Common myeloid progenitor, CD34-positive (primary cell): ENCODE measurements at regions not wholly inside any gene's neighbourhood (a gene's known extent, or its start where the extent isn't known, plus 50 kb on each side); places are given as distances from the start of the nearest gene placed in this dataset.

Experiments used
- CTCF ChIA-PET: fragments of 350-600 bp; sonication (Branson Sonifier 250); formaldehyde crosslinking; loops from one replicate; lab custom pipeline; 2021; ENCODE audit warnings: antibody characterized with exemption; lab: Charles Lee
- POLR2A ChIA-PET: fragments of 350-600 bp; sonication (Branson Sonifier 250); formaldehyde crosslinking; loops from one replicate; lab custom pipeline; 2021; ENCODE audit warnings: antibody characterized with exemption; lab: Charles Lee
- DNase-seq, 3 donors: peaks; one replicate each; pipeline versions ENCODE4 v3.0.0 to v3.0.0-alpha.2; 2013
- H3K27ac ChIP-seq, 2 experiments: 1 replicate in 1 of 2; 2 replicates in 1 of 2; pipeline ENCODE4 v1.7.0; 2013; ENCODE audit warnings: inconsistent platforms in 2 of 2, low read length in 2 of 2, mild to moderate bottlenecking in 2 of 2, low read depth in 1 of 2, moderate library complexity in 1 of 2; ENCODE audit not compliant: severe bottlenecking in 2 of 2, insufficient read depth in 1 of 2, poor library complexity in 1 of 2
- H3K27me3 ChIP-seq, 5 experiments: replicated peaks in 2 of 5; 1 replicate in 3 of 5; 2 replicates in 2 of 5; pipeline versions ENCODE4 v1.6.1 to v1.7.0; 2013; ENCODE audit warnings: low read length in 4 of 5, mild to moderate bottlenecking in 2 of 5, moderate library complexity in 2 of 5, inconsistent platforms in 1 of 5; ENCODE audit not compliant: insufficient read depth in 5 of 5, control insufficient read depth in 4 of 5
- H3K36me3 ChIP-seq, 4 experiments: 1 replicate in 2 of 4; 2 replicates in 2 of 4; pipeline versions ENCODE4 v1.6.1 to v1.7.0; 2013; ENCODE audit warnings: low read length in 3 of 4, control low read depth in 1 of 4, mild to moderate bottlenecking in 1 of 4; ENCODE audit not compliant: control insufficient read depth in 4 of 4, insufficient read depth in 4 of 4
- H3K4me1 ChIP-seq, 4 experiments: 1 replicate in 3 of 4; 2 replicates in 1 of 4; pipeline versions ENCODE4 v1.6.1 to v1.7.1; 2013; ENCODE audit warnings: low read length in 3 of 4, mild to moderate bottlenecking in 3 of 4, control low read depth in 1 of 4, inconsistent platforms in 1 of 4, moderate library complexity in 1 of 4; ENCODE audit not compliant: control insufficient read depth in 4 of 4, insufficient read depth in 4 of 4; ENCODE audit errors: control extremely low read depth in 1 of 4
- H3K4me3 ChIP-seq, 7 experiments: 1 replicate in 4 of 7; 2 replicates in 3 of 7; pipeline versions ENCODE4 v1.5.1 to v1.7.0; 2013; ENCODE audit warnings: mild to moderate bottlenecking in 7 of 7, low read length in 6 of 7, moderate library complexity in 6 of 7, inconsistent platforms in 2 of 7, low read depth in 2 of 7, control low read depth in 1 of 7; ENCODE audit not compliant: insufficient read depth in 4 of 7, control insufficient read depth in 1 of 7; ENCODE audit errors: extremely low read depth in 1 of 7
- H3K9me3 ChIP-seq, 5 experiments: 1 replicate in 4 of 5; 2 replicates in 1 of 5; pipeline versions ENCODE4 v1.6.1 to v1.7.1; 2013; ENCODE audit warnings: low read length in 4 of 5, mild to moderate bottlenecking in 2 of 5, inconsistent platforms in 1 of 5, low read depth in 1 of 5, moderate library complexity in 1 of 5; ENCODE audit not compliant: control insufficient read depth in 4 of 5, insufficient read depth in 2 of 5; ENCODE audit errors: control extremely low read depth in 1 of 5
- WGBS: methylation state at CpG from one replicate; pipeline ENCODE4 v1.1.5; 2013; ENCODE audit not compliant: insufficient coverage; 5-methylcytosine and 5-hydroxymethylcytosine counted together

GRCh38 chr1:96981181-96981580 lies 259.6 kb downstream of the PTBP2 start:
- Histone ChIP-seq H3K27ac (no peak overlapping the region), H3K9me3 (peaks cover 0 to 1% (median 0%) of the 10 kb centered on the region in 5 experiments), H3K4me1 (no peaks in the 10 kb centered on the region), H3K4me3 (no peak overlapping the region), H3K27me3 (no peaks in the 10 kb centered on the region), H3K36me3 (no peaks in the 10 kb centered on the region)
- CTCF ChIA-PET: interaction anchor here (1.0 kb wide), 1 partner anchor 11 kb away, joined by 3 read pairs; no protein-coding TSS in a partner anchor
- POLR2A ChIA-PET: no interaction called here
- no peak for DNase-seq

- Histone ChIP-seq H3K27ac (no peak overlapping the region), H3K4me3 (no peak overlapping the region), H3K4me1 (no peaks in the 10 kb centered on the region), H3K36me3 (no peaks in the 10 kb centered on the region), H3K27me3 (no peaks in the 10 kb centered on the region), H3K9me3 (peaks cover 0 to 1% (median 0%) of the 10 kb centered on the region in 5 experiments)
- no CpG with 5 or more reads among the region's 3 CpGs for WGBS
- POLR2A ChIA-PET: no interaction called here
- no peak for DNase-seq
- CTCF ChIA-PET: interaction anchor here (1.0 kb wide), 1 partner anchor 12 kb away, joined by 3 read pairs; no protein-coding TSS in a partner anchor
Observed at GRCh38 chr1:96982118-96982517, 260.5 kb downstream of the PTBP2 start.

- POLR2A ChIA-PET: no interaction called here
- WGBS: 85% methylated on average over 6 of the region's 8 CpGs
- Histone ChIP-seq H3K9me3 (peaks cover 0 to 1% (median 0%) of the 10 kb centered on the region in 5 experiments), H3K36me3 (no peaks in the 10 kb centered on the region), H3K4me3 (no peak overlapping the region), H3K27me3 (no peaks in the 10 kb centered on the region), H3K27ac (no peak overlapping the region), H3K4me1 (no peaks in the 10 kb centered on the region)
- CTCF ChIA-PET: no interaction called here
- no peak for DNase-seq
Observed at GRCh38 chr1:96983866-96984265, 262.3 kb downstream of the PTBP2 start.

GRCh38 chr1:96987186-96987703 lies 265.7 kb downstream of the PTBP2 start:
- ChIA-PET CTCF (no interaction called here), POLR2A (no interaction called here)
- WGBS: no CpG with 5 or more reads among the region's 5 CpGs
- Histone ChIP-seq H3K4me1 (no peaks in the 10 kb centered on the region), H3K9me3 (peaks cover 0 to 1% (median 0%) of the 10 kb centered on the region in 5 experiments), H3K36me3 (no peaks in the 10 kb centered on the region), H3K27me3 (no peaks in the 10 kb centered on the region), H3K27ac (no peak overlapping the region), H3K4me3 (no peak overlapping the region)
- DNase-seq: no peak

GRCh38 chr1:96989302-96989701 lies 267.7 kb downstream of the PTBP2 start:
- H3K27ac ChIP-seq: no peak overlapping the region
- H3K36me3 ChIP-seq: no peaks in the 10 kb centered on the region
- no peaks in the 10 kb centered on the region for H3K4me1 ChIP-seq
- DNase-seq: no peak
- WGBS: 100% methylated on average over 1 of the region's 2 CpGs
- H3K9me3 ChIP-seq: peaks cover 0 to 1% (median 0%) of the 10 kb centered on the region in 5 experiments
- ChIA-PET POLR2A (no interaction called here), CTCF (no interaction called here)
- H3K4me3 ChIP-seq: no peak overlapping the region
- no peaks in the 10 kb centered on the region for H3K27me3 ChIP-seq

GRCh38 chr1:96990136-96990535 lies 268.6 kb downstream of the PTBP2 start:
- Histone ChIP-seq H3K27me3 (no peaks in the 10 kb centered on the region), H3K9me3 (peaks cover 0 to 1% (median 0%) of the 10 kb centered on the region in 5 experiments), H3K4me3 (no peak overlapping the region), H3K36me3 (no peaks in the 10 kb centered on the region), H3K27ac (no peak overlapping the region), H3K4me1 (no peaks in the 10 kb centered on the region)
- ChIA-PET POLR2A (no interaction called here), CTCF (no interaction called here)
- no CpG with 5 or more reads among the region's 3 CpGs for WGBS
- no peak for DNase-seq

GRCh38 chr1:96991261-96991660 lies 269.7 kb downstream of the PTBP2 start:
- ChIA-PET CTCF (no interaction called here), POLR2A (no interaction called here)
- Histone ChIP-seq H3K4me3 (no peak overlapping the region), H3K36me3 (no peaks in the 10 kb centered on the region), H3K27me3 (no peaks in the 10 kb centered on the region), H3K4me1 (no peaks in the 10 kb centered on the region), H3K27ac (no peak overlapping the region), H3K9me3 (no peaks in the 10 kb centered on the region)
- DNase-seq: no peak
- WGBS: 100% methylated on average over 1 of the region's 1 CpG
